Testis (tissue), 2 donors: ENCODE measurements at regions not wholly inside any gene's neighbourhood (a gene's known extent, or its start where the extent isn't known, plus 50 kb on each side); places are given as distances from the start of the nearest gene placed in this dataset.

Source experiments
- POLR2A ChIP-seq: fragments of 450-650 bp; IDR thresholded peaks from one replicate; pipeline ENCODE4 v1.6.1; 2017; ENCODE audit warnings: antibody characterized with exemption, mild to moderate bottlenecking, moderate library complexity
- TF ChIP-seq, protein P1 (sequence below), 3 experiments: fragments of 450-650 bp in 2 of 3; fragments of 200-600 bp in 1 of 3; sonication (generic) in 1 of 3; IDR thresholded peaks; one replicate each; pipeline ENCODE4 v1.5.1; 2016 to 2019; ENCODE audit warnings: antibody characterized with exemption in 3 of 3, mild to moderate bottlenecking in 2 of 3, moderate library complexity in 1 of 3

DNA sequence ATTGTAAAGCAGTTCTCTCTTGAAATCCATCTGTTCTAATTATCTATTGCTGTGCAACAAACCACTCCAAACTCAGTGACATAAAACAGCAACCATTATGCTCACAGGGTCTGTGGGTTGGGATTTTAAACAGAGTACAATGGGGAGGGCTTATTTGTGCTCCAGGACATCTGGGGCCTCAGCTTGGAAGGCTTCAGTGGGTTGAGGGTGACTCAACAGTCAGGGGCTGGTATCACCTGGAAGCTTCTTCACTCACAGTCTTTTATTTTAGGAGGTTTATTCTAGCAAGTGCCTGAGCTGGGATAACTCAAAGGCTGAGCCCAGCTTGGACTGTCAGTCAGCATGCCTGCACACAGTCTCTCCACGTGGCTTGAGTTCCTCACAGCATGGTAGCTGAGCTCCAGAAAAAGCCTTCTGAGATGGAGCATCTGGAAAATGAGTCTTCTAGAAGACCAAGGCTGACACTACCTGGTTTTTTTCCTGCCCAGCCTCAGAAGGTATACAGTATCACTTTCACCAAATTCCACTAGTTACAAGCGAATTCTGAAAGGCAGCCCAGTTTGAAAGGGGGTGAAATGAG, 234.6 kb upstream of the ID4 start:
- TF ChIP-seq, protein P1, sequence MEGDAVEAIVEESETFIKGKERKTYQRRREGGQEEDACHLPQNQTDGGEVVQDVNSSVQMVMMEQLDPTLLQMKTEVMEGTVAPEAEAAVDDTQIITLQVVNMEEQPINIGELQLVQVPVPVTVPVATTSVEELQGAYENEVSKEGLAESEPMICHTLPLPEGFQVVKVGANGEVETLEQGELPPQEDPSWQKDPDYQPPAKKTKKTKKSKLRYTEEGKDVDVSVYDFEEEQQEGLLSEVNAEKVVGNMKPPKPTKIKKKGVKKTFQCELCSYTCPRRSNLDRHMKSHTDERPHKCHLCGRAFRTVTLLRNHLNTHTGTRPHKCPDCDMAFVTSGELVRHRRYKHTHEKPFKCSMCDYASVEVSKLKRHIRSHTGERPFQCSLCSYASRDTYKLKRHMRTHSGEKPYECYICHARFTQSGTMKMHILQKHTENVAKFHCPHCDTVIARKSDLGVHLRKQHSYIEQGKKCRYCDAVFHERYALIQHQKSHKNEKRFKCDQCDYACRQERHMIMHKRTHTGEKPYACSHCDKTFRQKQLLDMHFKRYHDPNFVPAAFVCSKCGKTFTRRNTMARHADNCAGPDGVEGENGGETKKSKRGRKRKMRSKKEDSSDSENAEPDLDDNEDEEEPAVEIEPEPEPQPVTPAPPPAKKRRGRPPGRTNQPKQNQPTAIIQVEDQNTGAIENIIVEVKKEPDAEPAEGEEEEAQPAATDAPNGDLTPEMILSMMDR (IDR thresholded peaks at IDR 0.05) = no peak
- no peak for TF ChIP-seq POLR2A
